ENCODE measurements at regions not wholly inside any gene's neighbourhood (a gene's known extent, or its start where the extent isn't known, plus 50 kb on each side); places are given as distances from the start of the nearest gene placed in this dataset.

DNA sequence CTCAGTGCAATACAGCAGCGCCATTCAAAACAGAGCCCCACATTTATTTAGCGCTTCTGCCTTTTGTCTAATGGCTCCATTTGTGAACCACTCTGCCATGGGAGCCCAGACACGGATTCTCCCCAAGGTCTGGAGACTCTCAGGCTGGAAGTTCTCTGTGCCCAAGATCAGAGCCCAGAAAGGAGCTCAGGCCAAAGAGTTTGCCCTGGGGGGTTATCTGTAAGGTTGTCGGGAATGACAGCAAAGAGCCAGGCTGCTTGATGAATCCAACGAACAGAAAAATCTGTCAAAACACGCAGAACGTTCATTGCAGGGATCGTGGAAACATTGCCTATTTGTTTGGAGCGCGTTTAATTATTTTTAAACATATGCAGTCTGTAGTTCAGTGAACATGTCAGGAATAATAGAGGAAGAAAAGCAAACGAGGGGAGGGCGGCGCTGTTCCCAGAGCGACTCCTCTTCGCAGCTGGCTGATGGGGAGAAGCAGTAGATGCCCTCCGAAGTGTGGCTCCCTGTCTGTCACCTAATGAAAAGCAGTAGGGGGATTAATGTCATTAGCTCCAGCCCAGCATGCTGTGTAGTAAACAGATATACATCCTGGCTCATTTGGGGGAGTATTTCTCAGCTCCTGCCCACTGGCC, 464.9 kb upstream of the MPDZ start:
- no peak for DNase-seq

- no peak for DNase-seq
Observed at GRCh38 chr9:13737885-13738284, 458.4 kb upstream of the MPDZ start.

GRCh38 chr9:13735181-13735580, 455.7 kb upstream of the MPDZ start:
- DNase-seq: no peak

DNA sequence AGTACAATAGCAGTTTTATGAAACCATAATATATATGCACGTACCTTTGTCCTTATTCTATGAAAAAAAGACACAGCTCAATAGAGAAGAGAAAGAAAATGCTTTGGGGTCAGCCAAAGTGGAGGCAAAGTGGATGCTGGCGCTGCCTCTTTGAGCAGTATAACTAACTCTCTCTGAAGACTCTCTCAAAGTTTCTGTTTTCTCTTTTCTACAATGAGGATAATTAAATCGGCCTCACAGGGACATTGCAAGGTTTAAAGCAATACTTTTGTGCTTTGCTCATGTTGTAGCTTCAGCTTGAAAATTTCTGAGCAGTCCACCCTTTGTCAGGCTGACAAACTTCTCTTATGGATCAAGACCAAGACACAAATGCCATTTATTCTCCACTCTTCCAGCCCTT, 455.1 kb upstream of the MPDZ start:
- DNase-seq: peak; percentile 63

GRCh38 chr9:13732290-13732689, 452.8 kb upstream of the MPDZ start:
- DNase-seq: no peak

DNA sequence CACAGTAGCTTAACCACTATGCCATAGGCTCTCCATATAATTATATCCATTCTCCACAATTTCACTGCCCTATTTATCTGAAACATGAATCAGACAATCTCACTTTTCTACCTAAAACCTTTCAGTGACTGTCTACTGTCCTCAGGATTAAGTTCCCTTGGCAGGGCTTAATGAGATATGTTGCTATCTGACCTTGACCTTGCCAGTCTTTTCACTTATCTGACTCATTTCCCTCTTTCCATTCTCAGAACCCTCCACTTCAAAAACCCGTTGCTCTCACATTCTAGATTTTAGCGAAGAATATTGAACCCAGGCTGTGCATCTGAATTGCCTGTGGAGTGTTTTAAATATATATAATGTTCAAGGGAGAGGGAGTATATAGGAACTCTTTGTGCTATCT, 452.1 kb upstream of the MPDZ start:
- no peak for DNase-seq

GRCh38 chr9:13729955-13730354, 450.5 kb upstream of the MPDZ start:
- DNase-seq: no peak

GRCh38 chr9:13728917-13729811, 449.7 kb upstream of the MPDZ start:
- DNase-seq: no peak

- peak; percentile 77 for DNase-seq
Observed at GRCh38 chr9:13728131-13728530, 448.6 kb upstream of the MPDZ start.

GRCh38 chr9:13726746-13727145, 447.3 kb upstream of the MPDZ start:
- DNase-seq: no peak

GRCh38 chr9:13725516-13725915, 446.0 kb upstream of the MPDZ start:
- DNase-seq: no peak

- no peak for DNase-seq
Observed at GRCh38 chr9:13721481-13722235, 442.2 kb upstream of the MPDZ start.

- DNase-seq: no peak
Observed at GRCh38 chr9:13719981-13720676, 440.6 kb upstream of the MPDZ start.

GRCh38 chr9:13719446-13719845, 440.0 kb upstream of the MPDZ start:
- DNase-seq: no peak

GRCh38 chr9:13718539-13718938, 439.0 kb upstream of the MPDZ start:
- no peak for DNase-seq

- no peak for DNase-seq
Observed at GRCh38 chr9:13718086-13718485, 438.6 kb upstream of the MPDZ start.

DNA sequence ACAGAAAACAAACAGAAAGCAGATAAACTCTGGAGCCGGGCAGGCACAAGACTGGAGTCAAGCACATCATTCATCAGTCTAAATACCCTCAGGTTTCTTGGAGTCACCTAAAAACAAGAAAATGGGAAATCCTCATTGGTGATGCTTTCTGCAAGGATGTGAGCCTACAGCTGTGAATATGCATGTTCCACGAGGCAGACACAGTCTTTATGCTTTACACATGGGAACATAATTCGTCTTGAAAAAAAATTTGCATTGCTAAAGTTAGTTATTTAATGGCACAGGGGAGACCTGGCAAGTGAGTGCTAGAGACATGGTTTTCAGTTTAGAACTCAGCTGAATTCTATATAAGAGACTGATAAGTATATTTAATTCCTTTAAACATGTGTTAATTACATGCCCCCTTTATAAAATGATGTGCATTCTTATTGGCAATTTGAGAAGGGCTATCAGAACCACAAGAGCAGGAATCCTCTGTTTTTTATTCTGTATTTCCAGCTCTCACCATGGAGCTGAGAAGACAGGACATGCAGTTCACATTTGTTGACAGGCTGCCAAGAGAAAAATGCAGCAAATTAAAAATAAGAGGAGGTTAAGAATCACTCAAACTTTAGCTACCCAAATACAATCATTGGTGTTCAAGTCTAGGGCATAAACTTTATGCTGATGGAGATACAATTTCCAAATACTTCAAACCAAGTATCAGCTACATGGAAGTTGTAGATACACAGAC, 438.0 kb upstream of the MPDZ start:
- no peak for DNase-seq

DNA sequence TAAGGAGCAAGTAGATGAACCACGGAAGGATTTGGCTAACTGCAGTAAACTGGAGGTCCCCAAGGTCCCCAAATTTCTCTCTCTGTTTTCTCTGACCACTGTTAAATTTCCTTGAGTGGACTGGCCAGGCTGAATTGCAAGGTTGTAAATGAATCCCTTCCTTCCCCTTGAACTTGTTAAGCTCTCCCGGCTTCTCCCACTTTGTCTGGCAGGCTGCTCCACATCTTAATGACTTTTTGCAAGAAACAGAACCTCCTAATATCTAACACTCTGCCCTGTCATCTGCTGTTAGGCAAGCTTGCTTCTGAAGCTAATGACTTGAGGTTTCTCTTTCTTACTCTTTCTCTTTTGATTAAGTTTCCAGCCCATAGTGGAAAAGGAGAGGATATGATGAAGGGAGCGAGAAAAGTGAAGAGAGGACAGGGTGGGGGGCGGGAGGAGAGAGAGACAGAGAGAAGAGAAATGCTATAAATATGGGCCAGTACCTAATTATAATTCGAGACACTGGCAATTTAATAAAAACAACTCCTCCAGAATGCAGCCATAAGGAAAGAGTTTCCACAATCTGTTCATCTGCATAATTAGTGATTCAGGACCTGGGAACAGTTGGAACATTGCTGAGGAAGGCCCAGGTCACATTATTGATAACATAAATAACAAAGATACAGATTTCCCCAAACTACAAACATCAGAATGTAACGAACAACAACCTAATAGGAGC, 437.3 kb upstream of the MPDZ start:
- DNase-seq: no peak

- no peak for DNase-seq
Observed at GRCh38 chr9:13716090-13716489, 436.6 kb upstream of the MPDZ start.

DNA sequence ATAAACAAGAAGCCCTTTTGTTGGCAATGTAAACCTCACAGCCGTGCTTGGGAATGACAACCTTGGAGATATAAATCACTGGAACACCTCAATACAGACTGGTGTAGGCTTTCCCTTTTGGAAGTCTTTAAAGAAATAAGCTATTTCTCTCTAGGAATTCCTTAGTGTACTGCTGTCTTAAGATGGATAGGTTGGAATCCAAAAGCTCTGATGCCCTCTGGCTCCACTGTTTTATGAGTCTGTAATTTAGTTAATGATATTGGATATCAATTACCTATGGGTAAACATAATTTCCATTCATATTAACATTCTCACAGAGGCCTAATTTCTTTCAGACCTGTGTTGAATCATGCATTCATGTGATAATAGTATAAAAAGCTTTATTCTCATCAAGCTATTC, 435.9 kb upstream of the MPDZ start:
- DNase-seq: no peak
